ENCODE measurements at regions not wholly inside any gene's neighbourhood (a gene's known extent, or its start where the extent isn't known, plus 50 kb on each side); places are given as distances from the start of the nearest gene placed in this dataset.

DNA sequence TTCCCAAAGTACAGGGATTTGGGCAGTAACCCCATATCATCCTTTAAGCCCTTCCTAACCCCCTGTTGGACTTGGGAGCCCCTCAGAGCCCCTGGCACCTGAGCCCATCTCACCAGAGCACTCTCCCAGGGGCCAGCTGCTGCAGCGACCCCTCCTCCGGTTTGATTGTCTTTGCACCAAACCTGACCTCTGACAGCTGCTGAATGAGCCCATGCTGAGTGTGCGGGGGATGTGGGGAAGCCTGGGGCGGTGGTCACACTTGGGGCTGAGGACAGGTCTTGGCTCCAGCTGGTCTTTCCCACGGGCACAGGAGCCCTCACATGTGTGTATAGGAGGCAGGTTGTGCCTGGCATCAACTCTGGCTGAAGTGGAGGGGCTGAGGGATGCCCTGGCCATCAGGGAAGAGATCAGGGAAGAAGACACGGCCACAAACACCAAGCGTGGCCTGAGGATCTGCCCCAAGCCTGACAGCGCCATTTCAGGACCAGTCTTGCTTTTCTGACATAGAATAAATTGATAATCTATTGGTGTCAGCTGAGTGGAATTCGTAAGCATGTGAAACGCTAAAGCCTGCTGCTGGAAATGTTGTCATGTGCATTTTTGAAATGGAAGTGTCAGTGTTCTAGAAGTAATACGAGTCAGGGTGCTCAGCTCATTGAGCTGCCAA is 102.4 kb downstream of the ACKR3 start:
- Histone ChIP-seq H3K4me3 (no peak overlapping the region), H3K4me2 (no peak overlapping the region), H3K36me3 (replicated peaks; ENCODE audit: insufficient read depth, low read depth) (no peaks in the 10 kb centered on the region), H2AFZ (no peak overlapping the region), H3K9me2 (replicated peaks; ENCODE audit: insufficient read depth) (no peaks in the 10 kb centered on the region), H3K27me3 (no peaks in the 10 kb centered on the region), H3K9me3 (ENCODE audit: low read depth) (no peaks in the 10 kb centered on the region), H3K79me2 (no peaks in the 10 kb centered on the region), H3K4me1 (ENCODE audit: insufficient read depth) (peaks cover 8% of the 10 kb centered on the region), H3K27ac (no peak overlapping the region), H4K20me1 (ENCODE audit: insufficient read depth, poor library complexity, severe bottlenecking) (no peaks in the 10 kb centered on the region)
- no peak for TF ChIP-seq EZH2 (IDR thresholded peaks at IDR 0.05; ENCODE audit: borderline replicate concordance)
- TF ChIP-seq EZH2phosphoT487 (IDR thresholded peaks at IDR 0.05; ENCODE audit: low read depth, severe bottlenecking, unreplicated experiment) = no peak
- TF ChIP-seq CTCF (IDR thresholded peaks at IDR 0.05; ENCODE audit: poor library complexity) = no peak
- 87% methylated on average over 11 of the region's 11 CpGs for WGBS (ENCODE audit: low lambda C conversion rate, missing lambda C conversion rate)
- no peak for DNase-seq (ENCODE audit: low spot score)

DNA sequence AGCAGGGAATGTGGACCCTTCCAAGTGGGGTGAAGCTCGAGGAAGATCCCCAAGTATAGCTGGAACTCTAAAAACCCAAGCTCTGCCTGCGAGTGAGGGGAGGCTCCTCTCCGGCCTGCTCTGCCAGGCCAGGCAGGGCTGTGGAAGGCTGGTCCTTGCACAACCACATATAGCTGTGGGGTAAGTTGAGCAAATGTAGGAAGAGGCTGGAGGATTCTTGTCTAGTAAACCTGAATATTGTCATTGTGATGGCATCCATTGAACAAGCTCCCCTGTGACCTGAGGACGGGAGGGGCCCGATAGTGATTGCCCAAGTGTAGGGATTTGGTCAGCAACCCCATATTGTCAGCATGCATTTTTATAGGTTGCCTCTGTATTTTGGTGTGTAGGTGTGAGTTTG is 103.0 kb downstream of the ACKR3 start:
- Histone ChIP-seq H2AFZ (no peak overlapping the region), H3K27ac (no peak overlapping the region), H3K27me3 (no peaks in the 10 kb centered on the region), H3K4me1 (ENCODE audit: insufficient read depth) (peaks cover 8% of the 10 kb centered on the region), H3K9me3 (ENCODE audit: low read depth) (no peaks in the 10 kb centered on the region), H3K4me2 (no peak overlapping the region), H4K20me1 (ENCODE audit: insufficient read depth, poor library complexity, severe bottlenecking) (no peaks in the 10 kb centered on the region), H3K79me2 (no peaks in the 10 kb centered on the region), H3K4me3 (no peak overlapping the region), H3K9me2 (replicated peaks; ENCODE audit: insufficient read depth) (no peaks in the 10 kb centered on the region), H3K36me3 (replicated peaks; ENCODE audit: insufficient read depth, low read depth) (no peaks in the 10 kb centered on the region)
- TF ChIP-seq CTCF (IDR thresholded peaks at IDR 0.05; ENCODE audit: poor library complexity) (no peak), EZH2phosphoT487 (IDR thresholded peaks at IDR 0.05; ENCODE audit: low read depth, severe bottlenecking, unreplicated experiment) (no peak), EZH2 (IDR thresholded peaks at IDR 0.05; ENCODE audit: borderline replicate concordance) (no peak)
- 94% methylated on average over 5 of the region's 5 CpGs for WGBS (ENCODE audit: low lambda C conversion rate, missing lambda C conversion rate)
- no peak for DNase-seq (ENCODE audit: low spot score)

DNA sequence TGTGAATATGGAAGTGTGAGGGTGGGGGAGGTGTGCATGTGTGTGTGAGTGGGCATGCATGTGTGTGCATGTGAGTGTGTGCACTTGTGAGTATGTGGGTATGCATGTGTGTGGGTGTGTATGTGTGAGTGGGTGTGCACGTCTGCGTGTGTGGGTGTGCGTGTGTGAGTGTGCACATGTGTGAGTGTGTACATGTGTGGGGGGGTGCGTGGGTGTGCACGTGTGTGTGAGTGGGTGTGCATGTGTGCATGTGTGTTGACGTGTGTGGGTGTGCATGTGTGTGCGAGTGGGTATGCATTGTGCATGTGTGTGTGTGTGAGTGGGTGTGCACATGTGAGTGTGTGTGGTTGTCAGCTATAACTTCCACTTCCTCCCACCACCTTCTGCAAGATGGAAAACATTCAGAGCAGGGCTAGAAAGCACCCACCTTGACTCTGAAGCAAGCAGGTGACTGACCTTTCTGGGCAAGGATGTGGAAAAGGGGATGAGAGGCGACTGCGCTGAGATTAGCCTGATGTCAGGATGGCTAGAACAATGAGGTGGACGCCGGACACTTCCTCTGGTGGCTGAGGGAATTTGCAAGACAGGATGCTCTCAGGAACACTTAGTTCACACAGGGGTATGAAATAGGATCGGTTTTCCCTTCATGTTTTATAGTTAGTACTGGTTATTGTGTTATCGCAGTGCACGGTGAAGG is 103.6 kb downstream of the ACKR3 start:
- Histone ChIP-seq H3K36me3 (replicated peaks; ENCODE audit: insufficient read depth, low read depth) (no peaks in the 10 kb centered on the region), H3K4me1 (ENCODE audit: insufficient read depth) (peaks cover 8% of the 10 kb centered on the region), H3K9me2 (replicated peaks; ENCODE audit: insufficient read depth) (no peaks in the 10 kb centered on the region), H4K20me1 (ENCODE audit: insufficient read depth, poor library complexity, severe bottlenecking) (no peaks in the 10 kb centered on the region), H3K27ac (no peak overlapping the region), H3K27me3 (no peaks in the 10 kb centered on the region), H3K4me3 (no peak overlapping the region), H3K9me3 (ENCODE audit: low read depth) (no peaks in the 10 kb centered on the region), H3K4me2 (no peak overlapping the region), H2AFZ (no peak overlapping the region), H3K79me2 (no peaks in the 10 kb centered on the region)
- no peak for DNase-seq (ENCODE audit: low spot score)
- TF ChIP-seq EZH2phosphoT487 (IDR thresholded peaks at IDR 0.05; ENCODE audit: low read depth, severe bottlenecking, unreplicated experiment) (no peak), EZH2 (IDR thresholded peaks at IDR 0.05; ENCODE audit: borderline replicate concordance) (no peak), CTCF (IDR thresholded peaks at IDR 0.05; ENCODE audit: poor library complexity) (no peak)
- WGBS (ENCODE audit: low lambda C conversion rate, missing lambda C conversion rate) = 97% methylated on average over 14 of the region's 14 CpGs
